ENCODE measurements at regions not wholly inside any gene's neighbourhood (a gene's known extent, or its start where the extent isn't known, plus 50 kb on each side); places are given as distances from the start of the nearest gene placed in this dataset.

DNA sequence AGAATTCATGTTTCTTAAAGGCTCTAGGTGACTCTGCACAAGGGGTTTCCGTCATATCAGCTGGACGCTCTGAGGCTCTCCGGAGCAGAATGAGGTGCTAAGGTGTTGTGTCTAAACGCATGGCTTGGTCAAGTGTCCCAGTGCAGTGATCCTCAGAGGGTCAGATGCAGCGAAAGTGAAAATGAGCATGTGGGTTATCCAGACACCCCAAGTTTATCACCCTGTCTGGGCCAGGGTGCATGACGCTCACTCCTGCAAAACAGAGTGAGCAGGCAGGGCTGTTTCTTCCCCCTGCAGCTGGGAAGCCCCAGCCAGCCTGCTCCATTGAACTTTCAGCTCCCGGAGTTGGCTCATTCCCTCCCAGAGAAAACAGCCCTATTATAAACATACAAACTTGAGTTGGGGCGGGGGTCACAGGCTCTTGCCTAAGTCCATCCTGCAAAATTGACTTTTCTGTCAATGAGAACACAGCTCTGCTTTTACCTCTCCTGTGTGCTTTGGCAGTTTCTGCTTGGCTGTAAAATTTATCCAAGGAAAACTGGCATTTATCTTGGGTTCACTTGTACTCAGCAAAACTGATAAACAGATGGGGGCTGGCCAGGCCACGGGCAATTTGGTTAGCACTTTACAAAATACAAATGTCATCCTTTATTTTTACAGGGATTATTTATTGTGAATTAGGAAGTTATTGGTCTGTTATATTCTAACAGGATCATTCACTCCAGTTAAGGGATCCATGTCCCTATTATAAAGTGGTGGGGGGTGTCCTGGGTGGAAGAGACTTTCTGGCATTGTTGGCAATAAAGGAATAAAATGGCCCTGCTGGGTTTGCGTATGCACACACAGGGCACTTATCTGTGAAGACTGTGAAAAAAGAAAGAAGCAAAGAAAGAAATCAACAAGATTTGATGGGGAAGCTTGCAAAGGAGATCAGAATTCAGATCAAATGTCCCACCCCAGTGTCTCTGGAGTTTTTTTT, 154.9 kb downstream of the FOXA2 start:
- DNase-seq: no peak

DNA sequence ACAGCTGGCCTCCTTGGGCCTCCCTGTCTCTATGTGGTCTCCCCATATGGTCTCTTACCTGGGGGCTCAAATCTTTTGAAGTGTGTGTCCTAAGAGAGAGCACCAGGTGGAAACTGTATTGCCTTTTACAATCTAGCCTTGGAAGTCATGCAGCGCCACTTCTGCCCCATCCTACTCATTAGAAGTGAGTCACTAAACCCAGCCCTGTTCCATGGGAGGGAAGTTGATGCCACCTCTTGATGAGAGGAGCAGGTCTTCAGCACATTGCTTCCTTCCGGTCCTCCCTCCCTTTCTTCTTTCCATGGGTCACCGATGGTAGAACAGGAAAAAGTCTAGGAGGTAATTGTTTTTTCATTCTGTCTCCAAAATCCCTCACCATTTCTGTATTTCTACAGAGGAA, 156.3 kb downstream of the FOXA2 start:
- no peak for DNase-seq

DNA sequence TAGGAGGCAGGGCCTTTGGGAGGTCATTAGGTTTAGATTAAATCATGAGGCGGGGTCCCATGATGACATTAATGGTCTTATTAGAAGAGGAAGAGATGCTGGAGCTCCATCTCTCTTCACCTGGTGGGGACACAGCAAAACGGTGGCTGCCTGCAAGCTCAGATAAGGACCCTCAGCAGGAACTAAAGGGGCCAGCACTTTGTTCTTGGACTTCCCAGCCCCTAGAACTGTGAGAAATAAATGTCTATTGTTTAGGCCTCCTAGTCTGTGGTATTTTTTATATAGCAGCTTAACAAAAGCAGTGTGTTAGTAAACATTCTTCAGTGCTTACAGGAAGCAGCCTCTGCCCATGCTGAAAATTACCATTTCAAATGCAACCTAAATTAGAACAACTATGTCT, 157.6 kb downstream of the FOXA2 start:
- no peak for DNase-seq

DNA sequence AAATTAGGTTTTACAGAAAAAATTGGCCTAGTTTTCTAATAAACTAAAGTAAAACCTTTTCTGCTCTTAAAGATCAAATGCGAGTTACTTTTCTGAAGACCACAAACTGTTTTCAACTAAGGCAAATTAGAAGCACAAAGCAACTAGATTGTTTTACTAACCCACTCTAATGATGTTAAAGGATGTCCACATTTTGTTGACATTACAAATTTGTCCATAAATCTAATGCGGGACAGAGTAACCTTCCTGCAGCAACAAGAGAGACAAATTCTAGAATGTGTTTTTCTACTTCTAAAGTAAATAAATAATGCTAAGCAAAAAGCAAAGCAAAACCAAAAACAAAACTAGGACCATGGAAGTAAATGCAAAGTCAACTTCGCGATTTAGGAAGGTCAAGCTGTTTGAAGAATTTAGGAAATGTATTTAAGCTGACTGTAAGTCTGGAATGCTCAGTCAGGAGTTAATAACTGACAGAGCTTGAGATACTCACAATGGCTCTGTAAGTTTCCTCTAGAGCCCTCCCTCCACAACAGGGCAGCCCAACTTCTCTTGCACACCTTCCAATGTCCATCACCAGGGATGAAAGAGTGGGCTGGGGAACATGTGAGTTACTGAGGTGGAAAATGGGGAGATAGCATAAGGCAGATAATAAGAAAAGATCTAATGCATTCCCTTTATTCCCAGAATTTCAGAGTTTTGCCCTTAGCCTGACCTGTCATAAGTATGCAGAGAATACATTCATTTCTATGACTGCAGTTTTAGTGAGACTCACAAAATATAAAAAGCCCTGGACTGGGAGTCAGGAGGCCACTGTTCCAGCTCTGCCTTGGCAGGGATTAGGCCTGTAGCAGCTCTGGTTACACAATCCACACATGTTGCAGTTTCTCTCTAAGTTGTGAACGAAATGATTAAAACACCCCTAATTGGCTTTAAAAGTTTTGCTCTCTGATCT, 158.8 kb downstream of the FOXA2 start:
- DNase-seq: no peak

DNA sequence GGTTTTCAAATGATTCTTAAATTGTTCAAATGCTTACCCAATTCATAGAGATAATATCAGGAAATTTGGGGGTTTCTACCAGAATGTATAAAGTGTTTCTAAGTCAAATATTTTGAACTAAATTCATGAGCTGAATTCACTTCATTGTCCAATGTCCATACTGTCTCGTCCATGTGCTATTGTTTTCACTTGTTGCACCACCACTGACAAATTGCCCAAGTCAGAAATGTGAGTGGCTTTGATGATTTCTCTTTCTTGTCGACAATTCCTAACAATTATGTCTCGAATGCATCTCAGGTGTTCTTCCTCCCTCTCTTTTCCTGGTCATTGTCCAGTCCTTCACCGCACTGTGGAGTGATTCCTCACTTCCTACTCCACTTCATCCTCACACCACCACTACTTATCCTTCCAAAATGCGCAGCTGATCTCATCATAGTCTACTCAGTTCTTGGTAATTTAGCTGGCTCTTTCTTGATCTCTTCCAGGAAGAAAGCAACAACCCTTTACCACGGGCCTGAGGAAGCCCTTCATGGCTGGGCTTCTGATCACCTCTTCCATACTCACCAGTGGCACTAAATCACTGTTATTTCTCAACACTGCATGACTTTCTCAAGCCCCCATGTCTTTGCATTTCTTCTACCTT, 161.1 kb downstream of the FOXA2 start:
- DNase-seq: no peak

DNA sequence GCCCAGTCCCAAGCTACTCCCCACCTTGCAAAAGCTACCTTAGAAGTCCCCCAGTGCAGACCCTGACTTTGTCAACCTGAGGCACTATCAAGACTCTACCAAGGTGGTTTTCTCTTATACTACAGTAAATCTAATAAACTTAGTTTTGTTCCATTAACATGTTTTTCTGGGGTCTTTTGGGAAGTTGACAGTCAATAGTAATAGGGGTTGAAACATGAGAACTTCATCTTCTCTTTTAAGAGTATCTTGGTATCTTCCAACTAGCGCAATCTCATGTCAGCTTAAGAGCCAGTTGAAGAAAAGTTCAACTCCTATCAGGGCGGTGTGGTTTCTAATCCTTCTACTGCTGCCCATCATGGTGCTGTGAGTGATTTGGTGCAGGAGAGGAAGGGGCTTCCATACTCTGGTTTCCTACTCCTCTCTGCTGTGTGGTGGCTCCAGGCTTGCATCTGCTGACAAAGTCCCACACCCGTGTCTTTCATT, 164.2 kb downstream of the FOXA2 start:
- no peak for DNase-seq

DNA sequence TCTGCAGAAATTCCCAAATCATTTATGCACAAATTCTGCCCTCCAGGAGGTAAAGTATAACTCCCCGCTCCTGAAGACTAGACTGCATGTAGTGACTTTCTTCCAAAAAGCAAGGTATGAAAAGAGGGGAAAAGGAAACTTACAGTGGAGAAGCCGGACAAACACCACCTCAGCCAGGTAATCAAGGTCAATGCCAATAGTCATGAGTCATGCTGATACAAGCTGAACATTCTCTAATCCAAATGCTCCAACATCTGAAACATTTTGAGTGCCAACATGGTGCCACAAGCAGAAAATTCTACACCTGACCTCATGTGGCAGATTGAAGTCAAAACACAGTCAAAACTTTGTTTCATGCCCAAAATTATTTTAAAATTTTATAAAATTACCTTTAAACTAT, 165.6 kb downstream of the FOXA2 start:
- no peak for DNase-seq

DNA sequence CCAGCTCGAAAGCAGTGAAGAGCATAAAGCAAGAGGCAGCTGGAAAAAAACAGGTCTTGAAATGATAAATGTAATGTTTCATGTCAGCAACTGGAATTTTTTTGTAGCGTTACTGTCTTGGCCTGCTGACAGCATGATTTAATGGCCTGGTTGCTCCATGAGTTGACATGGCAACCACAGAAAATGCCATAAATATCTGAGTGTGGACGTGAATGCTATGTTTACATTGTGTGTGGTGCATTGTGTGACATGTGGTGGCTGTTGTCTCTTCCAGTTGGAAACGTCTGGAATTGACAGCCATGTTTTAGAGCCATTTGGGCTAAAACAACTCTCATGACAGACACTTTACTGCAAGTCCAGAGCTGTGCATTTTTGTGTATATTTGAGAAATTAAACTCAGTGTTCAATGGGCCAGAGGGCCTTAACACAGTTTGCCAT, 170.0 kb downstream of the FOXA2 start:
- DNase-seq: no peak

DNA sequence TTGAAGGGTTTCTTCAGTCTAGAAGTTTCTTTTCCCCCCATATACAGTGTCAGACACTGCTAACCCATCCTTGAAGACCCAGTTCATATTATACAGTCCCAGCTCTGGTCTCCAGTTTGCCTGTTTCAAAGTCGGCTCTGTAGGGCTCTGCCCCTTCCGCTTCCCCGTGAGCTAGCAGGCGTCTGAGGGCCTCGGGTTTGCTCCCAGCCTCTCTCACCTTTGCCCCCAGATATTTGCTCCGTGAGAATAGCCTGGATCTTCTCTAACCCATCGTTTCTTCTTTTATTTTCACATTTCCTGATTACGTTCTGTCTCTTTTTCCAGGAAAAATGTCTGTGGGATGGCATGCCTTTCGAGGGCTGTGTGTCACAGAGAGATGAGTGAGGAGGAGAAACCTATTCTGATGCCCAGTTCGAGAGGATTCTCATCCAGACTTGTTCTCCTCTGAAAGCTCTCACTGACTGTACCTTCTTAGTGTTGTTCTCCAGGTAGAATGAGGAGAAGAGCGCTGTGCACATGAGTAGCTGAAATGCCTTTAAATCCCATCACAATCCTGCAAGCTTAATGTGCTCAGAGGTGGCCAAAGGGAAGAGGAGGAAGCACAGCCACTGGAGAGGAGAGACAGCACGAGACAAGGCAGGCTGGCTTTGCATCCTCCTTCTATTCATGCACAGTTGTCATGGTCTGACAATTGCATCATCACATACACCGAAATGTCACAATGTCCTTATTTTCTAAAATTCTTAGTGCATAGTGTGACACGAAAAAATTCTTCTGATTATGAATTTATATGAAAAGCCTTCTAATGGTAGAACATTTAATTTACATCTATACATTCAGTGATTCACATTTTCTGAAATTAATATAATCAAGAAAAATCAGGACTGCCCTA, 171.1 kb downstream of the FOXA2 start:
- DNase-seq: no peak

DNA sequence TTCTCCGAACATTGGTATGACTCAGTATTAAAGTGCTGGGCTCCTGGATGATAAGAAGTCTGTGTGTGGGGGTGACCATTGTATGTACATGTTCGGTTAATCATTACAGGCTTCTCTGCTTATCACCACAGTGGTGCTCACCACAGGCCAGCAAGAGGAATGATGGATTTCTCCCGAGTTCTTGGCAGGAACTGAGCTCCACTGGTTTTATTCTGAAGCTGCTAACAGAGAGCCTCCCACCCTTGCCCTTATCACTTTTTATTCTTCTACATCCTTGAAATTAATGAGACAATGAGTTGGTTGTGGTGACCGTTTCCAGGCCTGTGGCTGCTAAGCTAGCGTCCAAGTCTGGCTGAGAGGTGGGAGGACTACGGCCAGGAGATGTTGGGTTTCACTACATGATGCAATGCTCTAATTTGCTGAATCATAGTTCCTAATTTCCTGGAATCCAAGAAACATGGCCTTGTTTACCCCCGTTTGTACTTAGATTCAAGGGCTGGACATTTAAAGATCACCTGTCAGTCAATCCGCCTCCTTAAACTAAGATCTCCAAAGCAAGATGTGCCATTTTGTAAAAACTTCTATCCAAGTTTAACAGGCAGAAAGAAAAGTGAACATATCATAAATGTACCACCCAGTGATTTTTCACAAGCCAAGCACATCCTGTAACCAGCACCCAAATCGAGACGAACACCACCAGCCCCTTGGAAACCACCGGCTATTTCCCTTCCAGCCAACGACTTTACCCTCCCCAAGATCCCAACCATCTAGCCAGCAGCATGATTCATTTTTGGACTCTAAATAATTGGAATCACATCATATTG, 172.5 kb downstream of the FOXA2 start:
- no peak for DNase-seq

DNA sequence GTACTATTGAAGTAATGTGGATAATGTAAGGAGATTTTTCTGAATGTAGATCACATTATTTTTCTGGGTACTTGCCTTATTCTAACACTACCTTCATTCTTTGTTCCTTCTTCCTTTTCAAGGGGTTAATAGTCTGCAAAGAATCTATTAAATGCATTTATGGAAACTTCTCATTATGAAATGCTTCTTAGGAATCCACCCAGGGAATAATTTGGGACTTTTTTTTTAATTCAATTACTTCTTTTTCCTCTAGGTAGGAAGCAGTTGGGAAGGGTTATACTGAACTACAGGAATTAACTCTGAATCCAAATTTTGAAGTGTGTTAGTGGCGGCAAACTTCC, 173.1 kb downstream of the FOXA2 start:
- no peak for DNase-seq

DNA sequence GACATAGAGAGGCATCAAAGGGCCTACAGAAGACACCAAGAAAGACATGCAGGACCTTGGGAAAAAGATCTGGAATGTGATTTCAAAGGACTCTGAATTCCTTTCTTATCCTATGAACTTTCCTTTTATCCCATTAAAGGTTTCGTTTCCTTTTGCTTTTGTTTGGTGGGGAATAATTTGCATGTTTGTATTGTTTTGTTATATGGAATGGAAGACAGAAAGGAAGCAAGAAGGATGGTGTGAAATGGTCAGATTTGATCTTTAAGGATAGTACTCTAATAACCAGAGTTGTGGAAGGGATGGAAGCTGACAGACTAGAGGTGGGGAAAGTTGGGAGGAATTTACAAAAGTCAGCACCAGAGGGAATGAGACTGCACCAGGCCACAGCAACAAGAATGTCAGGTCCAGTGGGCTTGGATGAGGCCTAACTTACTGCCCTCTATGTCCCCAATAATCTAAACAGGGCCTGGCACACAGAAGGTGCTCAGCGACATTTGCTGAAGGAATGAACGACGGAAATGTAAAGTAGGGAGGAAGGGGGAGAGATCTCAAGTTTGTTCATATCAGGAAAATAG, 173.7 kb downstream of the FOXA2 start:
- no peak for DNase-seq

DNA sequence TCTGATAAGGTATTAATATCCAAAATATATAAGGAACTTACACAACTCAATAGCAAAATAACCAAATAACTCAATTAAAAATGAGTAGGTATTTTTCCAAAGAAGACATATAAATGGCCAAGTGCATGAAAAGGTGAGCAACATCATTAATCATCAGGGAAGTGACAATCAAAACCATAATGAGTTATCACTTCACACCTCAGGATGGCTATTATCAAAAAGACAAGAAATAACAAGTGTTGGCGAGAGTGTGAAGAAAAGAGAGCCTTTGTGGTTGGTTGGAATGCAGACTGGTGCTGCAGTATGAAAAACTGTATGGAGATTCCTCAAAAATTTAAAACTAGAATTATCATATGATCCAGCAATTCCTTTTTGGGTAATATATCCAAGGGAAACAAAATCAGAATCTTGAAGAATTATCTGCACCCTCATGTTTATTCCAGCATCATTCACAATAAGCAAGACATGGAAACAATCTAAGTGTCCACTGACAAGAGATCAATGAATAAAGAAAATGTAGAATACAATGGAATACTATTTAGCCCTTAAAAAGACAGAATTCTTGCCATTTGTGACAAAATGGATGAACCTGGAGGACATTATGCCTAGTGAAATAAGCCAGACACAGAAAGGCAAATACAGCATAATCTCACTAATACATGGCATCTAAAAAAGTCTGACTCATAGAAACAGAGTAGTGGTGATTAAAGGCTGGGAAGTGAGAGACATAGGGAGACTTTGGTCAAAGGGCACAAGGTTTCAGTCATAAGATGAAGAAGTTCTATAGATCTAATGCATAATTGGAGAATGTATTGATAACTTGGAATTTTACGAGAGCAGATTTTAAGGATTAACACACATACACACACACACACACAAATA, 175.6 kb downstream of the FOXA2 start:
- no peak for DNase-seq

DNA sequence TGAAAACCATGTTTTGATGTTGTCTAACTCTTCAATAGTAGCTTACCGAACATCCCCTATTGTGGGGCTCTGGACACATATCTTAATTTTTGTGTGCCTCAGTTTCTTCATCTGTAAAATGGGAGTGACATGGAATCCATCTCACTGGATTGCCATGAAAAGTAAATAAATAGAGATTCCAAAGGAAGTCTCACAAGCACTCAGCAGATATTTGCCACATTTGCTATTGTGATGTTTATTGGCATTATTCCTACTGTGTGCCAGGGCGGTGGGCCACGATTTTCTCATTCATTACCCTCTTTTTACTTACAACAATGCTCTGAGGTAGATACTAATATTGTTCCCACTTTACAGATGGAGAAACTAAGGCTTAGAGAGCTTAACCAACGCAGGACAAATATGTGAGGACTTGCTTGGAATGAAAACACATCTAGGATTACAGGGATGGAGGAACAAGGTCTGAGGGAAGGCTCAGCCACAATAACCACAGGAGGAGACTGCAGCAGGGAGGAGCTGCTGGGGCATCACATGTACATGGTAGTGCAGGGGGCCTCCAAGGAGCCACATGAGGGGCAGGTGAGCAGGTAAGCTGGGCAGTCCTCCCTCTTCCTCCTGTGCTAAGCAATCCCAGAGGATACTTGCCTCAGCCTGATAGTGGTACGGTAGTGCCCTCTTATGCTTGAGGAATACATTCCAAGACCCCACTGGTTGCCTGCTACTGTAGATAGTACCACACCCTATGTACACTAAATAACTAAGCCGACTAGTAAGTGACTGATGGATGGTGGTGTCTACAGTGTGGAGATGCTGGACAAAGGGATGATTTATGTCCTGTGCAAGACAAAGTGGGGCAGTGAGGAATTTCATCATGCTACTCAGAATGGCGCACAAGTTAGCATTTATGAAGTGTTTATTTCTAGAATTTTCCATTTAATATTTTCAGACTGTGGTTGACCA, 176.9 kb downstream of the FOXA2 start:
- no peak for DNase-seq

DNA sequence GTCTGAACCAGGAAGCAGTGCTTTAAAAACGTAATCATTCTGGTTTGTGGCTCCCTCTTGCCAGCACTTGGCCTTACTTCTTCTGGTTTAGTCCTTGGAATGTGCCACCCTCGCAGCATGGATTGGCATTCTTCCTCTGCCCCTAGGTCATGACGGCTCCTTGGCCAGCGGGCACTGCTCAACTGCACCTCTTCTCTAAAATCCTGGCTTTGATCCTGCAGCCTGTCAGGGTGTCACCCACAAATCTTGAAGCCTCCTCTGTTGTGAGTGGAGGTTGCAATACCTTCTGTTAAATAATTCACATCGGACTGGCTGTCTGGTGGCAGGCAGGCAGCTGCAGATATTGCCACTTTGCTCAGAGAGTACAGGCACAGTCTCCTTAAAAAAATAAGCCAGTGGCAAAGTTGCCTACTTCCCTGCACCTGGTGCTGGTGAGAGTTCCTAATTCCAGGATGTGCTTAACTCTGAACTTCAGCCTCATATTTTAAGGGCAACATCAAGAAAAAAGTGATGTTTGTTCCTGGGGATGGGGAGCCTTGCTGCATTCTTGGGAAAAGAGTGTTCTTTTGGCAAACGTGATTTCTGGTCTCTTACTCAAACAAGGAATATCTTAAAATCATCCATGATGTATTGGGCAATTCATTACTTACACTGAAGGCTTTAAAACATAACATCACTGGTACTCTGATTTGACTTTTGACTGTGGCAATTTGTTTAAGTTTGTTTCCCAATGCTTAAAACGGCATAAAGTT, 179.8 kb downstream of the FOXA2 start:
- no peak for DNase-seq

DNA sequence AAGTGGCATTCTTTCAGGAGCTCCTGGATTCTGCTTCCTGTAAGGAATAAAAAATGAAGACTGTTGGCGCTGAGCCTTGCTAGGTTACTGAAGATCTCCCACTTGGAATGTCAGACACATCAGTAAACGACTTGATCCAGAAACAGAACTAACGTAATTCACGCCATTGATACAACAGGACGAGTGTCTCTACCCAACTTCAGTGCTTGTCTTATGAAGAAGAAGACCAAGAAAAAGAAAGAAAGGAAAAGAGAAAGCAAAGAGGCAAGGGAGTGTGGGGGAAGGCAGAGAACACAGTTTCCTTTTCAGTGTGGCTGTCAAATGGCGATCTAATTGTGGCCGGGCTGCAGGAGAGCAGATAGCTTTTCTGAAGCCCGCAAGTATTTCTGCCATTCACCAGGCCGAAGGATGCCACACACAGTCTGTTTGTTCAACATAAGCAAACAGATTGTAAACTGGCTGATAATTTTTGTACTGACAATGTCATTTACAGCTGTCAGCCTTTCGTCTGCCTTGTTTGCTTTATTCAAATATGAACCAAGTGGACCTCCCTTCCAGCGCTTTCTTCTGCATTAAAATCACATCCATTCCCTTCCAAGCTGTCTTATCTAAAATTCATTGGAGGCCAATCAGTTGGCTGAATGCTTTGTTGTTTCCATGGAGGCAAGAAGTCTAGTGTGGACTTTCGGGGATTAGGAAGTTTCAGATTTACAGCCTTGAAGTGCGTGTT, 180.6 kb downstream of the FOXA2 start:
- no peak for DNase-seq
